HEK293 (cell line): ENCODE measurements at regions not wholly inside any gene's neighbourhood (a gene's known extent, or its start where the extent isn't known, plus 50 kb on each side); places are given as distances from the start of the nearest gene placed in this dataset.

Experiments
- MEIS1 ChIP-seq: sonication (generic); formaldehyde crosslinking; IDR thresholded peaks from 2 replicates; pipeline ENCODE4 v1.8.1; 2022; ENCODE audit warnings: missing genetic modification reagents, mild to moderate bottlenecking, borderline replicate concordance
- ZNF280D ChIP-seq: fragments of 450-650 bp; formaldehyde crosslinking; IDR thresholded peaks from 2 replicates; pipeline ENCODE4 v1.5.1; 2016; ENCODE audit warnings: missing biosample characterization, missing genetic modification characterization

GRCh38 chr17:5741810-5742209, 157.5 kb upstream of the NLRP1 start:
- TF ChIP-seq ZNF280D (tag by site-specific recombination) = no peak
- no peak for TF ChIP-seq MEIS1 (CRISPR knock-in tag)
